ENCODE measurements at regions not wholly inside any gene's neighbourhood (a gene's known extent, or its start where the extent isn't known, plus 50 kb on each side); places are given as distances from the start of the nearest gene placed in this dataset.
A peak's percentile ranks its signal among the peaks of the same experiment; 100 is the strongest.

DNA sequence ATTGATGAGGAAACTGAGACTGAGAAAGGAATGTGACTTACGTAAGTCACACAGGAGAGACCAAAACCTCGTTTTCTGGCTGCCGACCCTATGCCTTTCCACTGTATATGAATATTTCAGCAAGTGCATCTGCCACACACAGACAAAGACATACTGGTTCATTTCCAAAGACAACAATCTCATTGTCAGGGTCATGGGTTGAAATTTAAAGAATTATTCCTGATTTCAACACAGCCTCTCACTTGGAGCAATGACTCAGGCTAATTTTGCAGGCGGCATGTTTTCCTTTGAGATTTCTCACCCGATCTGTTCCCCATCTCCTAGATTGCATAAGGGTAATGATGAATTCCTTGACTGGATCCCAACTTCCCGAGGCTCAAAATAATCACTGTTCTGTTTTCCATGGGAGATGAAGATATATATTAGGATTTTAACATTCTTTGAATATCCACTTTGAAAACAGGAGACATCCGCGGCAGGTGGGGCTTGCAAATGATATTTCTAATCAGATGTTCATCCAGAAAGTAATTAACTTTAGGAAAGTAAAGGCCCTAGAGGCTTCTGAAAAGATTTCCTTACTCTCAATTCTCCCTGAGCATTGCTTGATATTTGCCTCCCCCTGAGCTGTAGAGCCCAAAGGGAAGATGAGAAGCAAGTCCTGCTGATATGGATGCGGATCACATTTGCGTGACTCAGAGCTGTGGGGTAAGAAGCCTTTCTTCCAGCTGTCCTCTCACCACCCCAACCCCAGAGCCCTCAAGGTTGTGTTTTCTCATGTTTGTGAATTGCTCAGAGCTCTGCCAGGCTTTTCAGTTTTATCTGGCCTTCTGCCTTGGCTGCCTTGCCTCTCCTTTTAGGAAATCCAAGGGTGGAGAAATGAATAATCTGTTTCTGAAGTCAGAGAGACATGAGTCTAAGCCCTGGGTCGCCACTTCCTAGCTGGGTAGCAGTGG, 361.1 kb upstream of the BOD1L1 start:
- Histone ChIP-seq H3K9ac (ENCODE audit: control insufficient read depth, extremely low read depth, insufficient read depth, low read length) (no peak overlapping the region), H3K4me3 (ENCODE audit: control insufficient read depth in 2 of 3, extremely low read depth in 1 of 3, insufficient read depth in 2 of 3, low read depth in 1 of 3, low read length in 3 of 3) (no peak overlapping the region), H3K27ac (ENCODE audit: control insufficient read depth, insufficient read depth, low read length) (peak overlapping the region; percentile 51), H3K36me3 (ENCODE audit: control insufficient read depth in 2 of 2, extremely low read depth in 1 of 2, insufficient read depth in 2 of 2, low read length in 2 of 2) (no peaks in the 10 kb centered on the region), H3K4me2 (ENCODE audit: control insufficient read depth, extremely low read depth, insufficient read depth, low read depth, low read length) (peak overlapping the region; percentile 37), H3K9me3 (ENCODE audit: control insufficient read depth, low read depth, low read length) (no peaks in the 10 kb centered on the region), H3K79me2 (ENCODE audit: control insufficient read depth, insufficient read depth, low read length) (no peaks in the 10 kb centered on the region), H3K27me3 (ENCODE audit: control insufficient read depth, extremely low read depth, insufficient read depth, low read length) (peaks cover 15% of the 10 kb centered on the region), H2AFZ (ENCODE audit: control insufficient read depth, low read length) (no peak overlapping the region), H3K9me1 (ENCODE audit: control insufficient read depth, extremely low read depth, insufficient read depth, low read length) (no peaks in the 10 kb centered on the region), H3K4me1 (ENCODE audit: control insufficient read depth, extremely low read depth, insufficient read depth, low read length) (peaks cover 23% of the 10 kb centered on the region), H4K20me1 (ENCODE audit: control insufficient read depth, extremely low read depth, insufficient read depth, low read length) (no peaks in the 10 kb centered on the region)
- DNase-seq (ENCODE audit: low read depth, low spot score), result peak; percentile 36
- peak; percentile 75 for FAIRE-seq
- dilution Hi-C loops (cut with MboI; ENCODE audit: extremely low pct_ligation_motif_present, low sequenced_read_pairs), result no loop called here
- no peak for TF ChIP-seq EZH2 (IDR thresholded peaks at IDR 0.05; ENCODE audit: low read length)
- TF ChIP-seq, protein P1, sequence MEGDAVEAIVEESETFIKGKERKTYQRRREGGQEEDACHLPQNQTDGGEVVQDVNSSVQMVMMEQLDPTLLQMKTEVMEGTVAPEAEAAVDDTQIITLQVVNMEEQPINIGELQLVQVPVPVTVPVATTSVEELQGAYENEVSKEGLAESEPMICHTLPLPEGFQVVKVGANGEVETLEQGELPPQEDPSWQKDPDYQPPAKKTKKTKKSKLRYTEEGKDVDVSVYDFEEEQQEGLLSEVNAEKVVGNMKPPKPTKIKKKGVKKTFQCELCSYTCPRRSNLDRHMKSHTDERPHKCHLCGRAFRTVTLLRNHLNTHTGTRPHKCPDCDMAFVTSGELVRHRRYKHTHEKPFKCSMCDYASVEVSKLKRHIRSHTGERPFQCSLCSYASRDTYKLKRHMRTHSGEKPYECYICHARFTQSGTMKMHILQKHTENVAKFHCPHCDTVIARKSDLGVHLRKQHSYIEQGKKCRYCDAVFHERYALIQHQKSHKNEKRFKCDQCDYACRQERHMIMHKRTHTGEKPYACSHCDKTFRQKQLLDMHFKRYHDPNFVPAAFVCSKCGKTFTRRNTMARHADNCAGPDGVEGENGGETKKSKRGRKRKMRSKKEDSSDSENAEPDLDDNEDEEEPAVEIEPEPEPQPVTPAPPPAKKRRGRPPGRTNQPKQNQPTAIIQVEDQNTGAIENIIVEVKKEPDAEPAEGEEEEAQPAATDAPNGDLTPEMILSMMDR (optimal IDR thresholded peaks at IDR 0.05 in 1 of 3, IDR thresholded peaks at IDR 0.05 in 1 of 3, conservative IDR thresholded peaks at IDR 0.05 in 1 of 3; ENCODE audit: extremely low read depth in 1 of 3, insufficient read depth in 2 of 3, low read length in 3 of 3), result no peak

DNA sequence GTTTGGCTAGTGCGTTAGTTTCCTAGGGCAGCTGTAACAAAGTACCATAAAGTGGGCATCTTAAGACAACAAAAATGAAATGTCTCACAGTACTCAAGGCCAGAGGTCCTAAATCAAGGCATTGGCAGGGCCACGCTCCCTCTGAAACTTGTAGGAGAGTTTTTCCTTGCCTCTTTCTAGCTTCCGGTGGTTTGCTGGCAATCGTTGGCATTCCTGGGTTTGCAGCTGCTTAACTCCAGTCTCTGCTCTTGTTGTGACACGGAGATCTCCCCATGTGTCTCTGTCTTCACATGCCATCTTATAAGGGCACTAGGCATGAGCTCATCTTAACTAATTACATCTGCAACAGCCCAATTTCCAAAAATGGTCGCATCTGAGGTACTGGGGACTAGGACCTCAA, 362.0 kb upstream of the BOD1L1 start:
- no peak overlapping the region for H3K9ac ChIP-seq (ENCODE audit: control insufficient read depth, extremely low read depth, insufficient read depth, low read length)
- H3K9me3 ChIP-seq (ENCODE audit: control insufficient read depth, low read depth, low read length), result no peaks in the 10 kb centered on the region
- H3K27me3 ChIP-seq (ENCODE audit: control insufficient read depth, extremely low read depth, insufficient read depth, low read length), result peaks cover 6% of the 10 kb centered on the region
- peak; percentile 26 for DNase-seq (ENCODE audit: low read depth, low spot score)
- peaks cover 23% of the 10 kb centered on the region for H3K4me1 ChIP-seq (ENCODE audit: control insufficient read depth, extremely low read depth, insufficient read depth, low read length)
- dilution Hi-C loops (cut with MboI; ENCODE audit: extremely low pct_ligation_motif_present, low sequenced_read_pairs), result no loop called here
- no peaks in the 10 kb centered on the region for H3K9me1 ChIP-seq (ENCODE audit: control insufficient read depth, extremely low read depth, insufficient read depth, low read length)
- FAIRE-seq, result peak; percentile 51
- no peak overlapping the region for H2AFZ ChIP-seq (ENCODE audit: control insufficient read depth, low read length)
- no peak overlapping the region for H3K4me3 ChIP-seq (ENCODE audit: control insufficient read depth in 2 of 3, extremely low read depth in 1 of 3, insufficient read depth in 2 of 3, low read depth in 1 of 3, low read length in 3 of 3)
- H3K4me2 ChIP-seq (ENCODE audit: control insufficient read depth, extremely low read depth, insufficient read depth, low read depth, low read length), result peak overlapping the region; percentile 37
- peak overlapping the region; percentile 51 for H3K27ac ChIP-seq (ENCODE audit: control insufficient read depth, insufficient read depth, low read length)
- H3K79me2 ChIP-seq (ENCODE audit: control insufficient read depth, insufficient read depth, low read length), result no peaks in the 10 kb centered on the region
- no peaks in the 10 kb centered on the region for H4K20me1 ChIP-seq (ENCODE audit: control insufficient read depth, extremely low read depth, insufficient read depth, low read length)
- no peak for TF ChIP-seq EZH2 (IDR thresholded peaks at IDR 0.05; ENCODE audit: low read length)
- TF ChIP-seq, protein P1 (optimal IDR thresholded peaks at IDR 0.05 in 1 of 3, IDR thresholded peaks at IDR 0.05 in 1 of 3, conservative IDR thresholded peaks at IDR 0.05 in 1 of 3; ENCODE audit: extremely low read depth in 1 of 3, insufficient read depth in 2 of 3, low read length in 3 of 3), result no peak
- H3K36me3 ChIP-seq (ENCODE audit: control insufficient read depth in 2 of 2, extremely low read depth in 1 of 2, insufficient read depth in 2 of 2, low read length in 2 of 2), result no peaks in the 10 kb centered on the region
